Loucy (cell line): ENCODE measurements at regions not wholly inside any gene's neighbourhood (a gene's known extent, or its start where the extent isn't known, plus 50 kb on each side); places are given as distances from the start of the nearest gene placed in this dataset.

Source experiments
- EZH2phosphoT487 ChIP-seq: fragments of 200-600 bp; IDR thresholded peaks from 2 replicates; pipeline ENCODE4 v1.6.1; 2018; ENCODE audit warnings: antibody characterized with exemption, mild to moderate bottlenecking, moderate library complexity, borderline replicate concordance
- TF ChIP-seq, protein P1 (sequence below): fragments of 200-600 bp; sonication (generic); conservative IDR thresholded peaks from 2 replicates; pipeline ENCODE4 v1.5.1; 2014; ENCODE audit warnings: mild to moderate bottlenecking, antibody characterized with exemption, low read length

DNA sequence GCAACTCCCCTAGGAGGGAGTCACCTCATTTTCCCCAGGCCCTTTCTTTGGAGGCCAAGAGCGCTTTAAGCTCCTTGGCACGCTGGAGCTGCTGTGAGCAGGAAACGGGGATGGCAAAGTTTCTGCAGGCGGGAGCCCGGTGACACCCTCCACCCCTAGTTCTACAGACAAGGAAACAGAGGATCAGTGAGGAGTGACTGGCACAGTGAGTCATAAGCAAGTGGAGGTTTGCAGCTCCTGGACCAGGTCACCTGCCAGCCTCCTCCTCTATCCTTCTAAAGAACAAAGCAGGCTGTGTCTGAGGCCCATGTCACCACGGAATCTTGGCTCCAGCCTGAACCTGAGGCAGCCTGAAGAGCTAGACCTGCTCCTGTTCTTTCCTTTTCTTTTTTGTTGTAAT lies 141.9 kb downstream of the TMEM132E start:
- TF ChIP-seq, protein P1, sequence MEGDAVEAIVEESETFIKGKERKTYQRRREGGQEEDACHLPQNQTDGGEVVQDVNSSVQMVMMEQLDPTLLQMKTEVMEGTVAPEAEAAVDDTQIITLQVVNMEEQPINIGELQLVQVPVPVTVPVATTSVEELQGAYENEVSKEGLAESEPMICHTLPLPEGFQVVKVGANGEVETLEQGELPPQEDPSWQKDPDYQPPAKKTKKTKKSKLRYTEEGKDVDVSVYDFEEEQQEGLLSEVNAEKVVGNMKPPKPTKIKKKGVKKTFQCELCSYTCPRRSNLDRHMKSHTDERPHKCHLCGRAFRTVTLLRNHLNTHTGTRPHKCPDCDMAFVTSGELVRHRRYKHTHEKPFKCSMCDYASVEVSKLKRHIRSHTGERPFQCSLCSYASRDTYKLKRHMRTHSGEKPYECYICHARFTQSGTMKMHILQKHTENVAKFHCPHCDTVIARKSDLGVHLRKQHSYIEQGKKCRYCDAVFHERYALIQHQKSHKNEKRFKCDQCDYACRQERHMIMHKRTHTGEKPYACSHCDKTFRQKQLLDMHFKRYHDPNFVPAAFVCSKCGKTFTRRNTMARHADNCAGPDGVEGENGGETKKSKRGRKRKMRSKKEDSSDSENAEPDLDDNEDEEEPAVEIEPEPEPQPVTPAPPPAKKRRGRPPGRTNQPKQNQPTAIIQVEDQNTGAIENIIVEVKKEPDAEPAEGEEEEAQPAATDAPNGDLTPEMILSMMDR, result no peak
- no peak for TF ChIP-seq EZH2phosphoT487
